OCI-LY7 (cell line): ENCODE measurements at regions not wholly inside any gene's neighbourhood (a gene's known extent, or its start where the extent isn't known, plus 50 kb on each side); places are given as distances from the start of the nearest gene placed in this dataset.

Source experiments
- BruUV-seq: library from RNA; stranded (reverse); fragments of 400-500 nt; replicated peaks from 2 replicates; lab custom pipeline; 2021; lab: Mats Ljungman, UMichigan
- CTCF ChIA-PET: fragments of 300-600 bp; sonication (Branson Sonifier 250); formaldehyde crosslinking; loops from one replicate; lab custom pipeline; 2022; ENCODE audit warnings: antibody characterized with exemption; ENCODE audit not compliant: unreplicated experiment; lab: Charles Lee
- POLR2A ChIA-PET: fragments of 300-600 bp; sonication (Branson Sonifier 250); formaldehyde crosslinking; loops from one replicate; lab custom pipeline; 2022; ENCODE audit warnings: antibody characterized with exemption; lab: Charles Lee
- DNase-seq: peaks from one replicate; pipeline ENCODE4 v3.0.0-alpha.2; 2015; ENCODE audit warnings: low spot score
- H2AFZ ChIP-seq: fragments of 200-600 bp; sonication (generic), shearing (Covaris generic); 2 replicates; pipeline ENCODE4 v1.6.1; 2014; ENCODE audit warnings: mild to moderate bottlenecking, antibody characterized with exemption, low read length, moderate library complexity
- H3K27ac ChIP-seq: fragments of 200-600 bp; sonication (generic); 2 replicates; pipeline ENCODE4 v1.5.1; 2014; ENCODE audit warnings: mixed run types, low read depth, mild to moderate bottlenecking, moderate library complexity, low read length, inconsistent platforms; ENCODE audit not compliant: poor library complexity, severe bottlenecking
- H3K36me3 ChIP-seq: fragments of 200-600 bp; sonication (generic); 2 replicates; pipeline ENCODE4 v1.6.1; 2014; ENCODE audit warnings: mild to moderate bottlenecking, antibody characterized with exemption, low read length, moderate library complexity, mixed read lengths; ENCODE audit not compliant: insufficient read depth
- H3K4me1 ChIP-seq: fragments of 200-600 bp; sonication (generic); 2 replicates; pipeline ENCODE4 v1.5.1; 2014; ENCODE audit warnings: mild to moderate bottlenecking, low read length; ENCODE audit not compliant: insufficient read depth, poor library complexity, severe bottlenecking
- H3K4me2 ChIP-seq: fragments of 200-600 bp; sonication (generic); 2 replicates; pipeline ENCODE4 v1.6.1; 2014; ENCODE audit warnings: mild to moderate bottlenecking, low read length
- H3K4me3 ChIP-seq: fragments of 200-600 bp; sonication (generic); 2 replicates; pipeline ENCODE4 v1.5.1; 2014; ENCODE audit warnings: mild to moderate bottlenecking, low read depth, low read length; ENCODE audit not compliant: poor library complexity, severe bottlenecking
- H3K79me2 ChIP-seq: fragments of 200-600 bp; sonication (generic); 2 replicates; pipeline ENCODE4 v1.6.1; 2016; ENCODE audit warnings: low read depth, mild to moderate bottlenecking, low read length, moderate library complexity, mixed read lengths; ENCODE audit not compliant: insufficient read depth
- H3K9me2 ChIP-seq: fragments of 200-600 bp; sonication (generic); 2 replicates; pipeline ENCODE4 v1.6.1; 2016; ENCODE audit warnings: mild to moderate bottlenecking, low read length, mixed read lengths; ENCODE audit not compliant: insufficient read depth
- H3K9me3 ChIP-seq: fragments of 200-600 bp; sonication (generic); 2 replicates; pipeline ENCODE4 v1.6.1; 2014; ENCODE audit warnings: mild to moderate bottlenecking, mixed run types, low read length, mixed read lengths
- H4K20me1 ChIP-seq: fragments of 200-600 bp; sonication (generic); 2 replicates; pipeline ENCODE4 v1.6.1; 2014; ENCODE audit warnings: mild to moderate bottlenecking, antibody characterized with exemption, low read length, moderate library complexity, mixed read lengths; ENCODE audit not compliant: insufficient read depth
- EZH2phosphoT487 ChIP-seq: fragments of 200-600 bp; sonication (generic); IDR thresholded peaks from 2 replicates; pipeline ENCODE4 v1.6.1; 2018; ENCODE audit warnings: low read depth, borderline replicate concordance, mild to moderate bottlenecking, mixed run types, antibody characterized with exemption, low read length, moderate library complexity, mixed read lengths
- intact Hi-C: fragments of 100-400 bp; cut with micrococcal nuclease; formaldehyde crosslinking; loops from one replicate; pipeline ENCODE4 v1.10.0; 2022; ENCODE audit not compliant: unreplicated experiment
- TF ChIP-seq, protein P1 (sequence below): fragments of 200-600 bp; sonication (generic); conservative IDR thresholded peaks from 2 replicates; pipeline ENCODE4 v1.5.1; 2014; ENCODE audit warnings: mild to moderate bottlenecking, antibody characterized with exemption, low read length, moderate library complexity, mixed read lengths

GRCh38 chr4:23483320-23483960 lies 406.4 kb downstream of the PPARGC1A start:
- no peaks in the 10 kb centered on the region; the same call in 1 of the 2 replicates for H3K9me2 ChIP-seq
- H4K20me1 ChIP-seq, result no peaks in the 10 kb centered on the region
- H3K9me3 ChIP-seq, result no peaks in the 10 kb centered on the region
- BruUV-seq, result no TSS peak
- no peak overlapping the region for H2AFZ ChIP-seq
- CTCF ChIA-PET, result no interaction called here
- POLR2A ChIA-PET, result no interaction called here
- H3K79me2 ChIP-seq, result no peaks in the 10 kb centered on the region
- intact Hi-C loops, result no loop called here
- no peaks in the 10 kb centered on the region for H3K4me1 ChIP-seq
- H3K27ac ChIP-seq, result no peak overlapping the region
- no peak for DNase-seq
- H3K36me3 ChIP-seq, result no peaks in the 10 kb centered on the region
- H3K4me3 ChIP-seq, result no peak overlapping the region
- no peak overlapping the region for H3K4me2 ChIP-seq
- TF ChIP-seq, protein P1, sequence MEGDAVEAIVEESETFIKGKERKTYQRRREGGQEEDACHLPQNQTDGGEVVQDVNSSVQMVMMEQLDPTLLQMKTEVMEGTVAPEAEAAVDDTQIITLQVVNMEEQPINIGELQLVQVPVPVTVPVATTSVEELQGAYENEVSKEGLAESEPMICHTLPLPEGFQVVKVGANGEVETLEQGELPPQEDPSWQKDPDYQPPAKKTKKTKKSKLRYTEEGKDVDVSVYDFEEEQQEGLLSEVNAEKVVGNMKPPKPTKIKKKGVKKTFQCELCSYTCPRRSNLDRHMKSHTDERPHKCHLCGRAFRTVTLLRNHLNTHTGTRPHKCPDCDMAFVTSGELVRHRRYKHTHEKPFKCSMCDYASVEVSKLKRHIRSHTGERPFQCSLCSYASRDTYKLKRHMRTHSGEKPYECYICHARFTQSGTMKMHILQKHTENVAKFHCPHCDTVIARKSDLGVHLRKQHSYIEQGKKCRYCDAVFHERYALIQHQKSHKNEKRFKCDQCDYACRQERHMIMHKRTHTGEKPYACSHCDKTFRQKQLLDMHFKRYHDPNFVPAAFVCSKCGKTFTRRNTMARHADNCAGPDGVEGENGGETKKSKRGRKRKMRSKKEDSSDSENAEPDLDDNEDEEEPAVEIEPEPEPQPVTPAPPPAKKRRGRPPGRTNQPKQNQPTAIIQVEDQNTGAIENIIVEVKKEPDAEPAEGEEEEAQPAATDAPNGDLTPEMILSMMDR, result no peak
- TF ChIP-seq EZH2phosphoT487, result no peak

GRCh38 chr4:23481566-23481965 lies 408.3 kb downstream of the PPARGC1A start:
- POLR2A ChIA-PET, result no interaction called here
- TF ChIP-seq, protein P1, result no peak
- TF ChIP-seq EZH2phosphoT487, result no peak
- no peak overlapping the region for H3K4me3 ChIP-seq

DNA sequence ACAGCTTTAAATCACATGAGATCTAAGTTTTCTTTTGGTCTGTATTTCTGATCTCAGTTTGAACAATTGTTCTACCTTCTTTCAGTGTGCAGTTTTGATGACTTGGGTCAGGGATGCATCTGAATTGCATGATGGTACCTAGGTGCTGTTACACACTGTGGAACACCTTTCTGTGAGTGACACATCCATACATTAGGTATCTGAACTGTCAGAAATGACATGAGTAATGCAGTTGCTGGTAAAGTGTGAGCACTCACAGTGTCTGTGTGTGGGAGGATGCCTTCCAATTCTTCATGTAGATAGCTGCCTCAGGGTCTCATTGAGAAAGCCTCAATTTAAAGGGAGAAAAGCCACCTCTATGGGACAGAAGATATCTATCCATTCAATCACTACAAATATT lies 411.9 kb downstream of the PPARGC1A start:
- Histone ChIP-seq H3K4me2 (no peak overlapping the region), H3K4me1 (no peaks in the 10 kb centered on the region), H3K4me3 (no peak overlapping the region), H2AFZ (no peak overlapping the region), H3K36me3 (no peaks in the 10 kb centered on the region), H3K9me2 (no peaks in the 10 kb centered on the region), H4K20me1 (no peaks in the 10 kb centered on the region), H3K9me3 (no peaks in the 10 kb centered on the region), H3K27ac (no peak overlapping the region), H3K79me2 (no peaks in the 10 kb centered on the region)
- no TSS peak for BruUV-seq
- ChIA-PET CTCF (no interaction called here), POLR2A (no interaction called here)
- TF ChIP-seq EZH2phosphoT487, result no peak
- TF ChIP-seq, protein P1, result no peak
- no peak for DNase-seq
- intact Hi-C loops, result no loop called here

More at GRCh38 chr4:23481566-23481965, 408.3 kb downstream of the PPARGC1A start:
- no peak overlapping the region for H3K27ac ChIP-seq
- DNase-seq, result no peak
- H3K4me2 ChIP-seq, result no peak overlapping the region
- H2AFZ ChIP-seq, result no peak overlapping the region
- H4K20me1 ChIP-seq, result no peaks in the 10 kb centered on the region
- CTCF ChIA-PET, result no interaction called here
- H3K9me2 ChIP-seq, result no peaks in the 10 kb centered on the region; the same call in 1 of the 2 replicates
- H3K4me1 ChIP-seq, result no peaks in the 10 kb centered on the region
- intact Hi-C loops, result no loop called here
- H3K36me3 ChIP-seq, result no peaks in the 10 kb centered on the region
- H3K9me3 ChIP-seq, result no peaks in the 10 kb centered on the region
- no TSS peak for BruUV-seq
- H3K79me2 ChIP-seq, result no peaks in the 10 kb centered on the region
